AG09309 (cell line): ENCODE measurements at regions not wholly inside any gene's neighbourhood (a gene's known extent, or its start where the extent isn't known, plus 50 kb on each side); places are given as distances from the start of the nearest gene placed in this dataset.

Source experiments
- DNase-seq: peaks from one replicate; pipeline ENCODE4 v3.0.0-alpha.2; 2010; ENCODE audit warnings: low read depth
- H3K4me3 ChIP-seq: 2 replicates; pipeline ENCODE4 v1.5.1; 2011; ENCODE audit warnings: mild to moderate bottlenecking, low read depth, low read length, moderate library complexity; ENCODE audit not compliant: control insufficient read depth
- TF ChIP-seq, protein P1 (sequence below): IDR thresholded peaks from 2 replicates; pipeline ENCODE4 v1.5.1; 2011; ENCODE audit warnings: mild to moderate bottlenecking, low read depth, low read length, inconsistent platforms; ENCODE audit not compliant: insufficient read depth, control insufficient read depth; ENCODE audit errors: missing control alignments

DNA sequence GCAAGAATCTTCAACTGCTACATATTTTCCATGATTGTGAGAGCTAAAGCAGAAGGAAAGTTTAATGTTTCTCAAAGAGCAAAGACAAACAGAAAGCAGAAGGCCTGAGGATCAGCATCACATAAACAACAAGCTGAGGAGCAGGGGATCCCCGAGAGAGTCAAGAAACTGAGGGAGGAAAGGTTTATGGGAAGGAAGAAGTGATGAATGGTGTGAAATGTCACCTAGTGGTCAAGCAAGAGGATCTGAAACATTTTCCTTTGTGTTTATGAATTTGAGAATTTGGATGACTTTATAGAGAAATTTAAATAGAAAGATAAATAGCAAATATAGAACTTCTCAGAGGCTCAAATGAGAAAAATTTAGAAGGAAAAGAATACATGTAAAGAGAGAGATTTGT lies 481.9 kb downstream of the CHSY3 start:
- H3K4me3 ChIP-seq: no peak overlapping the region
- TF ChIP-seq, protein P1, sequence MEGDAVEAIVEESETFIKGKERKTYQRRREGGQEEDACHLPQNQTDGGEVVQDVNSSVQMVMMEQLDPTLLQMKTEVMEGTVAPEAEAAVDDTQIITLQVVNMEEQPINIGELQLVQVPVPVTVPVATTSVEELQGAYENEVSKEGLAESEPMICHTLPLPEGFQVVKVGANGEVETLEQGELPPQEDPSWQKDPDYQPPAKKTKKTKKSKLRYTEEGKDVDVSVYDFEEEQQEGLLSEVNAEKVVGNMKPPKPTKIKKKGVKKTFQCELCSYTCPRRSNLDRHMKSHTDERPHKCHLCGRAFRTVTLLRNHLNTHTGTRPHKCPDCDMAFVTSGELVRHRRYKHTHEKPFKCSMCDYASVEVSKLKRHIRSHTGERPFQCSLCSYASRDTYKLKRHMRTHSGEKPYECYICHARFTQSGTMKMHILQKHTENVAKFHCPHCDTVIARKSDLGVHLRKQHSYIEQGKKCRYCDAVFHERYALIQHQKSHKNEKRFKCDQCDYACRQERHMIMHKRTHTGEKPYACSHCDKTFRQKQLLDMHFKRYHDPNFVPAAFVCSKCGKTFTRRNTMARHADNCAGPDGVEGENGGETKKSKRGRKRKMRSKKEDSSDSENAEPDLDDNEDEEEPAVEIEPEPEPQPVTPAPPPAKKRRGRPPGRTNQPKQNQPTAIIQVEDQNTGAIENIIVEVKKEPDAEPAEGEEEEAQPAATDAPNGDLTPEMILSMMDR: no peak
- DNase-seq: no peak

- TF ChIP-seq, protein P1: no peak
- no peak for DNase-seq
- no peak overlapping the region for H3K4me3 ChIP-seq
Measured at GRCh38 chr5:130385656-130386055, 481.4 kb downstream of the CHSY3 start.

- no peak overlapping the region for H3K4me3 ChIP-seq
- no peak for DNase-seq
- TF ChIP-seq, protein P1: no peak
Measured at GRCh38 chr5:130365956-130366355, 461.7 kb downstream of the CHSY3 start.

GRCh38 chr5:130350131-130350530 lies 445.9 kb downstream of the CHSY3 start:
- TF ChIP-seq, protein P1: no peak
- H3K4me3 ChIP-seq: no peak overlapping the region
- DNase-seq: no peak

- TF ChIP-seq, protein P1: no peak
- DNase-seq: peak; percentile 38
- no peak overlapping the region for H3K4me3 ChIP-seq
Measured at GRCh38 chr5:130337179-130337888, 433.1 kb downstream of the CHSY3 start.

GRCh38 chr5:130335117-130335516 lies 430.9 kb downstream of the CHSY3 start:
- TF ChIP-seq, protein P1: no peak
- DNase-seq: no peak
- H3K4me3 ChIP-seq: no peak overlapping the region
